GM23338 (cell line): ENCODE measurements at regions not wholly inside any gene's neighbourhood (a gene's known extent, or its start where the extent isn't known, plus 50 kb on each side); places are given as distances from the start of the nearest gene placed in this dataset.

ENCODE experiments used
- EZH2phosphoT487 ChIP-seq: fragments of 200-600 bp; sonication (generic); IDR thresholded peaks from one replicate; pipeline ENCODE4 v1.8.1; 2018; ENCODE audit warnings: antibody characterized with exemption; ENCODE audit not compliant: unreplicated experiment
- TF ChIP-seq, protein P1 (sequence below), 2 experiments: fragments of 200-600 bp in 1 of 2; sonication (generic) in 1 of 2; conservative IDR thresholded peaks; 2 replicates each; pipeline versions ENCODE4 v1.5.1 to v1.6.1; 2016 to 2017; ENCODE audit warnings: antibody characterized with exemption in 2 of 2, low read depth in 2 of 2, mild to moderate bottlenecking in 2 of 2, moderate library complexity in 1 of 2
- TF ChIP-seq, protein P2 (sequence below): IDR thresholded peaks from one replicate; pipeline ENCODE4 v1.6.1; 2018; ENCODE audit warnings: antibody characterized with exemption; ENCODE audit not compliant: unreplicated experiment

DNA sequence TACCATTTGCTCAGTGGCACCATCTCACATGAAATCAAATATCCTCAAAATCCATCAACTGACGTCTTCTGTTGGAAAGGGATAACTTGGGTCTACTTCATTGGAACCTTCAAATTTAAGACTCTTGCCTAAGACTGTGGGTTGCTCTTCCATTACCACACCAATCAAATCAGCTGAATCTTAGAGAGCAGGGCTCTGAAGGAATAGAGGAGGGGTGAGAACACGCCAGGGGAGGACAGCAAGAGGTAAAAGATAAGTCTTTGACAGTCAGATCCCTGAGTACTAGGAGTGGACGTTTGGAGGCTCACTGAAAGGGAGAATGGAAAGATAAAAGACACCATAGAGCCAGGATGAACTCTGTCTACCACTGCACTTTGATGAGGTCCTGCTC, 107.5 kb downstream of the CCDC71L start:
- no peak for TF ChIP-seq EZH2phosphoT487
- TF ChIP-seq, protein P1, sequence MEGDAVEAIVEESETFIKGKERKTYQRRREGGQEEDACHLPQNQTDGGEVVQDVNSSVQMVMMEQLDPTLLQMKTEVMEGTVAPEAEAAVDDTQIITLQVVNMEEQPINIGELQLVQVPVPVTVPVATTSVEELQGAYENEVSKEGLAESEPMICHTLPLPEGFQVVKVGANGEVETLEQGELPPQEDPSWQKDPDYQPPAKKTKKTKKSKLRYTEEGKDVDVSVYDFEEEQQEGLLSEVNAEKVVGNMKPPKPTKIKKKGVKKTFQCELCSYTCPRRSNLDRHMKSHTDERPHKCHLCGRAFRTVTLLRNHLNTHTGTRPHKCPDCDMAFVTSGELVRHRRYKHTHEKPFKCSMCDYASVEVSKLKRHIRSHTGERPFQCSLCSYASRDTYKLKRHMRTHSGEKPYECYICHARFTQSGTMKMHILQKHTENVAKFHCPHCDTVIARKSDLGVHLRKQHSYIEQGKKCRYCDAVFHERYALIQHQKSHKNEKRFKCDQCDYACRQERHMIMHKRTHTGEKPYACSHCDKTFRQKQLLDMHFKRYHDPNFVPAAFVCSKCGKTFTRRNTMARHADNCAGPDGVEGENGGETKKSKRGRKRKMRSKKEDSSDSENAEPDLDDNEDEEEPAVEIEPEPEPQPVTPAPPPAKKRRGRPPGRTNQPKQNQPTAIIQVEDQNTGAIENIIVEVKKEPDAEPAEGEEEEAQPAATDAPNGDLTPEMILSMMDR (conservative IDR thresholded peaks at IDR 0.05; ENCODE audit: low read depth in 2 of 2), result no peak
- TF ChIP-seq, protein P2, sequence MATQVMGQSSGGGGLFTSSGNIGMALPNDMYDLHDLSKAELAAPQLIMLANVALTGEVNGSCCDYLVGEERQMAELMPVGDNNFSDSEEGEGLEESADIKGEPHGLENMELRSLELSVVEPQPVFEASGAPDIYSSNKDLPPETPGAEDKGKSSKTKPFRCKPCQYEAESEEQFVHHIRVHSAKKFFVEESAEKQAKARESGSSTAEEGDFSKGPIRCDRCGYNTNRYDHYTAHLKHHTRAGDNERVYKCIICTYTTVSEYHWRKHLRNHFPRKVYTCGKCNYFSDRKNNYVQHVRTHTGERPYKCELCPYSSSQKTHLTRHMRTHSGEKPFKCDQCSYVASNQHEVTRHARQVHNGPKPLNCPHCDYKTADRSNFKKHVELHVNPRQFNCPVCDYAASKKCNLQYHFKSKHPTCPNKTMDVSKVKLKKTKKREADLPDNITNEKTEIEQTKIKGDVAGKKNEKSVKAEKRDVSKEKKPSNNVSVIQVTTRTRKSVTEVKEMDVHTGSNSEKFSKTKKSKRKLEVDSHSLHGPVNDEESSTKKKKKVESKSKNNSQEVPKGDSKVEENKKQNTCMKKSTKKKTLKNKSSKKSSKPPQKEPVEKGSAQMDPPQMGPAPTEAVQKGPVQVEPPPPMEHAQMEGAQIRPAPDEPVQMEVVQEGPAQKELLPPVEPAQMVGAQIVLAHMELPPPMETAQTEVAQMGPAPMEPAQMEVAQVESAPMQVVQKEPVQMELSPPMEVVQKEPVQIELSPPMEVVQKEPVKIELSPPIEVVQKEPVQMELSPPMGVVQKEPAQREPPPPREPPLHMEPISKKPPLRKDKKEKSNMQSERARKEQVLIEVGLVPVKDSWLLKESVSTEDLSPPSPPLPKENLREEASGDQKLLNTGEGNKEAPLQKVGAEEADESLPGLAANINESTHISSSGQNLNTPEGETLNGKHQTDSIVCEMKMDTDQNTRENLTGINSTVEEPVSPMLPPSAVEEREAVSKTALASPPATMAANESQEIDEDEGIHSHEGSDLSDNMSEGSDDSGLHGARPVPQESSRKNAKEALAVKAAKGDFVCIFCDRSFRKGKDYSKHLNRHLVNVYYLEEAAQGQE, result no peak
